Psoas muscle (tissue), 7 donors: ENCODE measurements at regions not wholly inside any gene's neighbourhood (a gene's known extent, or its start where the extent isn't known, plus 50 kb on each side); places are given as distances from the start of the nearest gene placed in this dataset.
"Not testable (repeated sequence)": the region's sequence is repeated elsewhere in the genome, so short reads cannot be mapped to it uniquely, and the experiment has no call there.

Experiments
- ATAC-seq, 4 donors: fragments of 200-7000 bp; cut with Tn5 transposase; one replicate each; pipeline ENCODE4 v1.9.1; 2020; ENCODE audit warnings: moderate library complexity in 3 of 4, mild to moderate bottlenecking in 2 of 4
- DNase-seq, 2 donors: peaks; one replicate each; pipeline ENCODE4 v3.0.0-alpha.2; 2020
- H3K27ac ChIP-seq: fragments of 200-600 bp; one replicate; pipeline ENCODE4 v1.8.0; 2022
- H3K27me3 ChIP-seq, 3 donors: fragments of 200-600 bp in 1 of 3; one replicate each; pipeline versions ENCODE4 v1.6.1 to v1.8.0; 2013 to 2022; ENCODE audit warnings: low read length in 2 of 3, mild to moderate bottlenecking in 2 of 3, moderate library complexity in 1 of 3; ENCODE audit not compliant: insufficient read depth in 3 of 3
- H3K36me3 ChIP-seq, 2 donors: fragments of 200-600 bp in 1 of 2; one replicate each; pipeline versions ENCODE4 v1.6.1 to v1.8.0; 2013 to 2022; ENCODE audit warnings: low read depth in 1 of 2, mild to moderate bottlenecking in 1 of 2, moderate library complexity in 1 of 2; ENCODE audit not compliant: insufficient read depth in 1 of 2
- H3K4me1 ChIP-seq: fragments of 200-600 bp; one replicate; pipeline ENCODE4 v1.8.0; 2022
- H3K4me3 ChIP-seq: fragments of 200-600 bp; one replicate; pipeline ENCODE4 v1.8.0; 2022; ENCODE audit warnings: mild to moderate bottlenecking
- H3K9me3 ChIP-seq: fragments of 200-600 bp; one replicate; pipeline ENCODE4 v1.8.0; 2022
- CTCF ChIP-seq: fragments of 200-600 bp; IDR thresholded peaks from one replicate; pipeline ENCODE4 v1.8.0; 2022; ENCODE audit warnings: antibody characterized with exemption
- WGBS, 3 donors: extraction: QIAGEN DNeasy Blood & Tissue Kit; methylation state at CpG; one replicate each; pipeline versions ENCODE4 v1.1.6 to v1.1.7; 2013; 5-methylcytosine and 5-hydroxymethylcytosine counted together
- intact Hi-C, 2 donors: fragments of 100-400 bp; cut with DNase I; formaldehyde crosslinking; loops; one replicate each; pipeline versions ENCODE4 v1.11.0 to v1.14.2; 2022
- donor health status: healthy with polysubstance abuse.
- donor health status: DM: no; HTN: no; CAD: no; lungs with moderate emphysema.
- donor health status: Bipolar disorder and iron deficiency.
- donor health status: healthy.
- donor health status: DM: yes; HTN: yes; CAD: no.
- donor health status: DM: no; HTN: no; CAD: no.
- donor health status: DM: yes; HTN: yes; CAD: no.

DNA sequence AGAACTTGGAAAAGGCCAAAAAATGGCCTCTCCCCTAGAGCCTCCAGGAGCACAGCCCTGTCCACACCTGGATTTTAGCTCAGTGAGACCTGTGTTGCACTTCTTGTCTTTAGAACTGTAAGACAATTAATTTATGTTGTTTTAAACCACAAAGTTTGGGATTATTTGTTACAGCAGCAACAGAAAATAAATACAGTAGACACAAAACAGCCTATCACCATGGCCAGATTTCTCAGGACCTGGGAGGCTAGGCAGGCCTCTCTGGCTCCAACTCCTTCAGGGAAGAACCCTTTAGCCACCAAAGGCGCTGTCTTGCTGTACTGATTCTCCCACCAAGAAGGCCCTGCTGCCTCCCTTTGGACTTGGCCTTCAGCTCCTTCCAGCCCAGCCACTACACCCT is 54.1 kb upstream of the PSAP start:
- no peaks in the 10 kb centered on the region for H3K9me3 ChIP-seq
- TF ChIP-seq CTCF, result no peak
- 91 to 100% (median 100%) methylated on average over 1 of the region's 1 CpG for WGBS, 3 donors
- H3K36me3 ChIP-seq, result no peaks in the 10 kb centered on the region
- ATAC-seq (no peak), DNase-seq (no peak)
- H3K4me3 ChIP-seq, result no peak overlapping the region
- H3K27ac ChIP-seq, result no peak overlapping the region
- no peaks in the 10 kb centered on the region for H3K27me3 ChIP-seq
- intact Hi-C loops, result no loop called here
- H3K4me1 ChIP-seq, result no peaks in the 10 kb centered on the region

- H3K4me1 ChIP-seq, ATAC-seq, H3K27me3 ChIP-seq, H3K36me3 ChIP-seq, H3K9me3 ChIP-seq, H3K4me3 ChIP-seq, DNase-seq, H3K27ac ChIP-seq: not testable (repeated sequence)
- intact Hi-C loops, result loop anchor here in 1 of 2 donors (5.0 kb wide), 1 partner anchor 144 kb away; no protein-coding TSS in a partner anchor
- WGBS, 3 donors, result 80 to 82% (median 80%) methylated on average over 13 of the region's 13 CpGs
Observed at GRCh38 chr10:71903636-71904250, 52.7 kb upstream of the PSAP start.

DNA sequence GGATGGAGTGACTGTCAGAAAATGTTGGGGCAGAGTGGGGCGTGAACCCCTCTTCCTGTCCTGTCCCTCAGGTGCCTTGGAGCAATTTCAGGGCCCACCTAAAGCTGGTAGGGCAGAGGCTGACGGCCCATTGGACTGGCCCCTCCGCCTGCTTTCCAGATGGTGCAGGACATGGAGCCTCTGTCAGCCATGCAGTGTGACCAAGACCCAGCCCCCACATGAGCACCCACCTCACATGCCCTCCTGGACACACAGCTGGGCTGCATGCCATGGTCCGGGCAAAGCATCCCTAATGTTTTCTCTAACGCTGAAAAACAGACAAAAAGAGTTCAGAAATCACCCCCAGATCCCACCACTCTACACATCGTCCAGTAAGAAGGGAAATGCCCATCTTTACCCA is 51.3 kb upstream of the PSAP start:
- Histone ChIP-seq H3K4me3 (no peak overlapping the region), H3K9me3 (no peaks in the 10 kb centered on the region), H3K36me3 (no peaks in the 10 kb centered on the region), H3K4me1 (no peaks in the 10 kb centered on the region), H3K27ac (no peak overlapping the region), H3K27me3 (no peaks in the 10 kb centered on the region)
- no peak for TF ChIP-seq CTCF
- ATAC-seq (no peak), DNase-seq (no peak)
- intact Hi-C loops, result loop anchor here in 1 of 2 donors (5.0 kb wide), 1 partner anchor 145 kb away; no protein-coding TSS in a partner anchor
- 81 to 88% (median 82%) methylated on average over 6 of the region's 6 CpGs for WGBS, 3 donors
